Loucy (cell line): ENCODE measurements at regions not wholly inside any gene's neighbourhood (a gene's known extent, or its start where the extent isn't known, plus 50 kb on each side); places are given as distances from the start of the nearest gene placed in this dataset.

Experiments
- EZH2phosphoT487 ChIP-seq: fragments of 200-600 bp; IDR thresholded peaks from 2 replicates; pipeline ENCODE4 v1.6.1; 2018; ENCODE audit warnings: antibody characterized with exemption, mild to moderate bottlenecking, moderate library complexity, borderline replicate concordance
- TF ChIP-seq, protein P1 (sequence below): fragments of 200-600 bp; sonication (generic); conservative IDR thresholded peaks from 2 replicates; pipeline ENCODE4 v1.5.1; 2014; ENCODE audit warnings: mild to moderate bottlenecking, antibody characterized with exemption, low read length

DNA sequence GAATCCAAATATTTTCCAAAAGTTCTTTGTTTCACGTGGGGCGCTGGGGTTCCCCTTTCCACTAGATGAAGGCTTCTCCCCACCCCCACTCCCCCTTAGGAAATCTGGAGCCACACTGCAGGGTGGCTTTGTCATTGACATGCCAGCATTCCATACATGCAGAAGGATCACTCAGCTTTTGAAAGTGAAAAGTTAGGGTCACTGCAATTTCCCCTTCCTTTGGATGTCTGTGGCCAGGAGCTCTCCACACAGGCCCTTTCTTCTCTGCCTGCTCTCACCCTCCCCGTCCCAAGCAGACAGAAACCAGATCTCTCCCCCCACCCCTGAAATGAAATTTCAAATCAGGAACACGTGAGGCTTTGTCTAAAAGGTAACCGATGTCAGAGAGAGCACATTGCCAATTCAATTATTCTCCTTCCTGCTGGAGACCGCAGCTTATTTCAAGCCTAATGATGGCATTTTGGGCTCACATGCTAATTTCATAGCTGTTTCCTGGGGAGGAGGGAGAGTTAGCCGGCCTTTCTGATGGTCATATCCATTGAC is 153.9 kb upstream of the RFLNA start:
- TF ChIP-seq, protein P1, sequence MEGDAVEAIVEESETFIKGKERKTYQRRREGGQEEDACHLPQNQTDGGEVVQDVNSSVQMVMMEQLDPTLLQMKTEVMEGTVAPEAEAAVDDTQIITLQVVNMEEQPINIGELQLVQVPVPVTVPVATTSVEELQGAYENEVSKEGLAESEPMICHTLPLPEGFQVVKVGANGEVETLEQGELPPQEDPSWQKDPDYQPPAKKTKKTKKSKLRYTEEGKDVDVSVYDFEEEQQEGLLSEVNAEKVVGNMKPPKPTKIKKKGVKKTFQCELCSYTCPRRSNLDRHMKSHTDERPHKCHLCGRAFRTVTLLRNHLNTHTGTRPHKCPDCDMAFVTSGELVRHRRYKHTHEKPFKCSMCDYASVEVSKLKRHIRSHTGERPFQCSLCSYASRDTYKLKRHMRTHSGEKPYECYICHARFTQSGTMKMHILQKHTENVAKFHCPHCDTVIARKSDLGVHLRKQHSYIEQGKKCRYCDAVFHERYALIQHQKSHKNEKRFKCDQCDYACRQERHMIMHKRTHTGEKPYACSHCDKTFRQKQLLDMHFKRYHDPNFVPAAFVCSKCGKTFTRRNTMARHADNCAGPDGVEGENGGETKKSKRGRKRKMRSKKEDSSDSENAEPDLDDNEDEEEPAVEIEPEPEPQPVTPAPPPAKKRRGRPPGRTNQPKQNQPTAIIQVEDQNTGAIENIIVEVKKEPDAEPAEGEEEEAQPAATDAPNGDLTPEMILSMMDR, result no peak
- no peak for TF ChIP-seq EZH2phosphoT487
